ENCODE measurements at regions not wholly inside any gene's neighbourhood (a gene's known extent, or its start where the extent isn't known, plus 50 kb on each side); places are given as distances from the start of the nearest gene placed in this dataset.

GRCh38 chr9:75464726-75465125 is 376.4 kb downstream of the OSTF1 start:
- H3K79me2 ChIP-seq (ENCODE audit: insufficient read depth, low read length): no peaks in the 10 kb centered on the region
- H3K9me3 ChIP-seq (ENCODE audit: control insufficient read depth in 1 of 2, insufficient read depth in 1 of 2, low read depth in 1 of 2, low read length in 2 of 2): no peaks in the 10 kb centered on the region
- no peak overlapping the region for H3K9ac ChIP-seq (ENCODE audit: low read length)
- H3K4me2 ChIP-seq (ENCODE audit: low read length): no peak overlapping the region
- no TSS peak for BruUV-seq (replicated peaks)
- no peaks in the 10 kb centered on the region for H4K20me1 ChIP-seq (ENCODE audit: insufficient read depth)
- H3K36me3 ChIP-seq (ENCODE audit: control insufficient read depth in 1 of 2, insufficient read depth in 2 of 2, low read length in 2 of 2): no peaks in the 10 kb centered on the region
- ChIA-PET CTCF (no interaction called here), POLR2A (no interaction called here), RAD21 (ENCODE audit: low non-redundant PET in 1 of 2, low total read pairs in 2 of 2, uncharacterized antibody in 2 of 2, unreplicated experiment in 2 of 2) (no interaction called here)
- no peaks in the 10 kb centered on the region for H3K9me2 ChIP-seq (ENCODE audit: insufficient read depth)
- no peak for DNase-seq (ENCODE audit: low read depth, low spot score)
- no peak overlapping the region for H2AFZ ChIP-seq (ENCODE audit: low read depth, low read length, poor library complexity, severe bottlenecking)
- H3K27me3 ChIP-seq (ENCODE audit: insufficient read depth, low read length): no peaks in the 10 kb centered on the region; the same call in 1 of the 2 replicates
- no peak overlapping the region for H3K4me3 ChIP-seq (replicated peaks in 1 of 2; ENCODE audit: low read depth in 1 of 2, low read length in 2 of 2)
- intact Hi-C loops (cut with micrococcal nuclease): no loop called here
- no peaks in the 10 kb centered on the region for H3K4me1 ChIP-seq (ENCODE audit: control insufficient read depth in 1 of 2, insufficient read depth in 2 of 2, low read length in 2 of 2)
- TF ChIP-seq CEBPB (IDR thresholded peaks at IDR 0.05; ENCODE audit: low read depth) (no peak), REST (IDR thresholded peaks at IDR 0.05; ENCODE audit: low read depth) (no peak), CTCF (IDR thresholded peaks at IDR 0.05 in 2 of 3, conservative IDR thresholded peaks at IDR 0.05 in 1 of 3; ENCODE audit: borderline replicate concordance in 1 of 3, insufficient read depth in 1 of 3, low read depth in 2 of 3, low read length in 2 of 3) (no peak), SP1 (IDR thresholded peaks at IDR 0.05; ENCODE audit: low read depth) (no peak), RAD21 (IDR thresholded peaks at IDR 0.05; ENCODE audit: low read depth) (no peak), SRF (IDR thresholded peaks at IDR 0.05; ENCODE audit: low read depth) (no peak), POLR2AphosphoS5 (IDR thresholded peaks at IDR 0.05; ENCODE audit: low read depth, low read length) (no peak), ZNF274 (IDR thresholded peaks at IDR 0.05; ENCODE audit: low read depth, low read length) (no peak), ELF1 (IDR thresholded peaks at IDR 0.05; ENCODE audit: borderline replicate concordance, low read depth) (no peak), YY1 (IDR thresholded peaks at IDR 0.05; ENCODE audit: extremely low read depth, insufficient replicate concordance, low read depth, low read length) (no peak), EZH2phosphoT487 (IDR thresholded peaks at IDR 0.05; ENCODE audit: borderline replicate concordance) (no peak), ZFX (IDR thresholded peaks at IDR 0.05) (no peak), JUND (IDR thresholded peaks at IDR 0.05) (no peak), EGR1 (IDR thresholded peaks at IDR 0.05; ENCODE audit: low read depth) (no peak), ATF3 (IDR thresholded peaks at IDR 0.05) (no peak), ZBTB33 (IDR thresholded peaks at IDR 0.05; ENCODE audit: extremely low read depth, insufficient replicate concordance, low read length) (no peak), MAX (IDR thresholded peaks at IDR 0.05) (no peak)
- no peak overlapping the region for H3K27ac ChIP-seq (ENCODE audit: low read depth, low read length)
- no peak for ATAC-seq
